Loucy (cell line): ENCODE measurements at regions not wholly inside any gene's neighbourhood (a gene's known extent, or its start where the extent isn't known, plus 50 kb on each side); places are given as distances from the start of the nearest gene placed in this dataset.

Source experiments
- EZH2phosphoT487 ChIP-seq: fragments of 200-600 bp; IDR thresholded peaks from 2 replicates; pipeline ENCODE4 v1.6.1; 2018; ENCODE audit warnings: antibody characterized with exemption, mild to moderate bottlenecking, moderate library complexity, borderline replicate concordance
- TF ChIP-seq, protein P1 (sequence below): fragments of 200-600 bp; sonication (generic); conservative IDR thresholded peaks from 2 replicates; pipeline ENCODE4 v1.5.1; 2014; ENCODE audit warnings: mild to moderate bottlenecking, antibody characterized with exemption, low read length

DNA sequence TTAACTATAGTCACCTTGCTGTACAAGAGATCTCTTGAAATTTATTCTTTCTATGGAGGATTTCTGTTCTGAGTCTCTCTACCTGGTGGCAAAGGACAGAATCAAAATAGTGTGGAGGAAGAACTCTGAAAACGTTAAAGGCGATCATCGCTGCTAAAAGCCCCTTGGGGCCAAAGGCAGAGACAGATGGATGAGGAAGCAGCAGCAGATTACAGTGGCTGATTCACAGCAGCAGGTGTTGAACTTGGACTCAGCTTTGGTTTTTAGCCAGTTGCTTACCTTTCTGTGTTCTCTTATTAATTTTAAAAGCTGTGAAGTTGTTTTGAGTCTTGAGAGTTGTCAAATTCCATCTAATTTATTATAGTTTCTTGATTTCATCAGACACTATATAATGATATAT, 956.1 kb upstream of the GOT2 start:
- TF ChIP-seq, protein P1, sequence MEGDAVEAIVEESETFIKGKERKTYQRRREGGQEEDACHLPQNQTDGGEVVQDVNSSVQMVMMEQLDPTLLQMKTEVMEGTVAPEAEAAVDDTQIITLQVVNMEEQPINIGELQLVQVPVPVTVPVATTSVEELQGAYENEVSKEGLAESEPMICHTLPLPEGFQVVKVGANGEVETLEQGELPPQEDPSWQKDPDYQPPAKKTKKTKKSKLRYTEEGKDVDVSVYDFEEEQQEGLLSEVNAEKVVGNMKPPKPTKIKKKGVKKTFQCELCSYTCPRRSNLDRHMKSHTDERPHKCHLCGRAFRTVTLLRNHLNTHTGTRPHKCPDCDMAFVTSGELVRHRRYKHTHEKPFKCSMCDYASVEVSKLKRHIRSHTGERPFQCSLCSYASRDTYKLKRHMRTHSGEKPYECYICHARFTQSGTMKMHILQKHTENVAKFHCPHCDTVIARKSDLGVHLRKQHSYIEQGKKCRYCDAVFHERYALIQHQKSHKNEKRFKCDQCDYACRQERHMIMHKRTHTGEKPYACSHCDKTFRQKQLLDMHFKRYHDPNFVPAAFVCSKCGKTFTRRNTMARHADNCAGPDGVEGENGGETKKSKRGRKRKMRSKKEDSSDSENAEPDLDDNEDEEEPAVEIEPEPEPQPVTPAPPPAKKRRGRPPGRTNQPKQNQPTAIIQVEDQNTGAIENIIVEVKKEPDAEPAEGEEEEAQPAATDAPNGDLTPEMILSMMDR, result no peak
- TF ChIP-seq EZH2phosphoT487, result no peak
